ENCODE measurements at regions not wholly inside any gene's neighbourhood (a gene's known extent, or its start where the extent isn't known, plus 50 kb on each side); places are given as distances from the start of the nearest gene placed in this dataset.

- TF ChIP-seq RAD21 (IDR thresholded peaks at IDR 0.05; ENCODE audit: low read depth) (no peak), YY1 (IDR thresholded peaks at IDR 0.05; ENCODE audit: low read depth) (no peak), TAF1 (IDR thresholded peaks at IDR 0.05; ENCODE audit: low read depth) (no peak), MAX (IDR thresholded peaks at IDR 0.05) (no peak), ZBTB7A (IDR thresholded peaks at IDR 0.05; ENCODE audit: low read depth) (no peak), EP300 (IDR thresholded peaks at IDR 0.05; ENCODE audit: borderline replicate concordance) (no peak), EGR1 (IDR thresholded peaks at IDR 0.05) (no peak)
These were observed 1282.1 kb downstream of the TMEM121 start for GRCh38 chr14:106808458-106808857.
